IMR-90 (cell line): ENCODE measurements at regions not wholly inside any gene's neighbourhood (a gene's known extent, or its start where the extent isn't known, plus 50 kb on each side); places are given as distances from the start of the nearest gene placed in this dataset.

Source experiments
- ATAC-seq: fragments of 200-7000 bp; cut with Tn5 transposase; 2 replicates; pipeline ENCODE4 v1.9.1; 2020; ENCODE audit warnings: low read depth, mild to moderate bottlenecking, moderate library complexity
- BruUV-seq: library from RNA; stranded (reverse); fragments of 400-500 nt; replicated peaks from 2 replicates; lab custom pipeline; 2021; lab: Mats Ljungman, UMichigan
- CTCF ChIA-PET: fragments of 300-600 bp; formaldehyde crosslinking; extraction: SDS; loops from one replicate; lab custom pipeline; 2021; ENCODE audit warnings: antibody characterized with exemption; lab: Yijun Ruan, JAX
- POLR2A ChIA-PET: fragments of 300-600 bp; sonication (Branson Sonifier 250); formaldehyde crosslinking; loops from one replicate; lab custom pipeline; 2022; ENCODE audit warnings: antibody characterized with exemption; ENCODE audit not compliant: unreplicated experiment; lab: Charles Lee
- DNase-seq: peaks from one replicate; pipeline ENCODE4 v3.0.0; 2013
- H2AFZ ChIP-seq: replicated peaks from 2 replicates; pipeline ENCODE3; 2013; ENCODE audit warnings: low read length, mild to moderate bottlenecking; ENCODE audit not compliant: poor library complexity
- H2AK5ac ChIP-seq: 2 replicates; pipeline ENCODE4 v1.6.1; 2013; ENCODE audit warnings: low read depth, low read length, inconsistent platforms
- H2AK9ac ChIP-seq: replicated peaks from 2 replicates; pipeline ENCODE3; 2013; ENCODE audit warnings: mild to moderate bottlenecking, low read depth, low read length, moderate library complexity; ENCODE audit not compliant: poor library complexity
- H2BK120ac ChIP-seq: 2 replicates; pipeline ENCODE4 v1.6.1; 2013; ENCODE audit warnings: low read depth, low read length, inconsistent platforms
- H2BK15ac ChIP-seq: 3 replicates; pipeline ENCODE4 v1.6.1; 2013; ENCODE audit warnings: low read depth, low read length, inconsistent platforms
- H2BK20ac ChIP-seq: 2 replicates; pipeline ENCODE4 v1.6.1; 2013; ENCODE audit warnings: low read depth, mild to moderate bottlenecking, inconsistent platforms, low read length, moderate library complexity
- H2BK5ac ChIP-seq: 2 replicates; pipeline ENCODE4 v1.6.1; 2013; ENCODE audit warnings: mild to moderate bottlenecking, low read depth, low read length, inconsistent platforms; ENCODE audit not compliant: poor library complexity, severe bottlenecking
- H3K14ac ChIP-seq: replicated peaks from 2 replicates; pipeline ENCODE4 v1.6.1; 2013; ENCODE audit warnings: low read depth, low read length, inconsistent platforms
- H3K18ac ChIP-seq: 2 replicates; pipeline ENCODE4 v1.6.1; 2013; ENCODE audit warnings: low read depth, low read length, control low read depth
- H3K23ac ChIP-seq: 2 replicates; pipeline ENCODE4 v1.6.1; 2013; ENCODE audit warnings: low read depth, low read length, inconsistent platforms
- H3K27ac ChIP-seq: 2 replicates; pipeline ENCODE4 v1.5.1; 2013; ENCODE audit warnings: mild to moderate bottlenecking, control low read depth, low read length; ENCODE audit not compliant: insufficient read depth
- H3K27me3 ChIP-seq: 2 replicates; pipeline ENCODE4 v1.6.1; 2013; ENCODE audit warnings: low read length; ENCODE audit not compliant: control insufficient read depth, insufficient read depth
- H3K36me3 ChIP-seq: 2 replicates; pipeline ENCODE4 v1.6.1; 2013; ENCODE audit warnings: low read length, mixed read lengths; ENCODE audit not compliant: control insufficient read depth, insufficient read depth
- H3K4ac ChIP-seq: 2 replicates; pipeline ENCODE4 v1.6.1; 2013; ENCODE audit warnings: low read depth, low read length, inconsistent platforms
- H3K4me1 ChIP-seq: 2 replicates; pipeline ENCODE4 v1.6.1; 2013; ENCODE audit warnings: low read length, mixed read lengths; ENCODE audit not compliant: control insufficient read depth, insufficient read depth
- H3K4me2 ChIP-seq: 2 replicates; pipeline ENCODE4 v1.6.1; 2013; ENCODE audit warnings: low read depth, mild to moderate bottlenecking, control low read depth, low read length, moderate library complexity
- H3K4me3 ChIP-seq: 2 replicates; pipeline ENCODE4 v1.5.1; 2013; ENCODE audit warnings: low read depth, mild to moderate bottlenecking, control low read depth, low read length, moderate library complexity; ENCODE audit not compliant: insufficient read depth
- H3K56ac ChIP-seq: 2 replicates; pipeline ENCODE4 v1.6.1; 2013; ENCODE audit warnings: low read length, inconsistent platforms; ENCODE audit not compliant: insufficient read depth; ENCODE audit errors: extremely low read depth
- H3K79me1 ChIP-seq, 2 experiments: 2 replicates each; pipeline ENCODE4 v1.6.1; 2013; ENCODE audit warnings: low read length in 2 of 2, inconsistent platforms in 1 of 2, low read depth in 1 of 2
- H3K9ac ChIP-seq: 2 replicates; pipeline ENCODE4 v1.6.1; 2013; ENCODE audit warnings: low read depth, low read length, control low read depth
- H3K9me1 ChIP-seq: 2 replicates; pipeline ENCODE4 v1.6.1; 2013; ENCODE audit warnings: low read length, inconsistent platforms; ENCODE audit not compliant: insufficient read depth
- H3K9me3 ChIP-seq: 2 replicates; pipeline ENCODE4 v1.6.1; 2013; ENCODE audit warnings: low read length; ENCODE audit not compliant: control insufficient read depth, insufficient read depth
- H4K20me1 ChIP-seq: 2 replicates; pipeline ENCODE4 v1.6.1; 2013; ENCODE audit warnings: low read length, inconsistent platforms; ENCODE audit not compliant: insufficient read depth
- H4K5ac ChIP-seq: 2 replicates; pipeline ENCODE4 v1.6.1; 2013; ENCODE audit warnings: mild to moderate bottlenecking, low read depth, low read length, control low read depth
- H4K8ac ChIP-seq, 2 experiments: 2 replicates each; pipeline ENCODE4 v1.6.1; 2013; ENCODE audit warnings: low read depth in 2 of 2, low read length in 2 of 2, control low read depth in 1 of 2, inconsistent platforms in 1 of 2
- H4K91ac ChIP-seq: 2 replicates; pipeline ENCODE4 v1.6.1; 2013; ENCODE audit warnings: low read depth, low read length, inconsistent platforms; ENCODE audit not compliant: insufficient read depth
- BHLHE40 ChIP-seq: fragments of 150-350 bp; IDR thresholded peaks from 2 replicates; pipeline ENCODE4 v1.6.1; 2016; ENCODE audit warnings: mild to moderate bottlenecking, low read depth, low read length
- CEBPB ChIP-seq: IDR thresholded peaks from 2 replicates; pipeline ENCODE4 v1.6.1; 2012; ENCODE audit warnings: low read depth, low read length, improper control_type of control experiment
- CHD1 ChIP-seq: IDR thresholded peaks from 2 replicates; pipeline ENCODE4 v1.6.1; 2012; ENCODE audit warnings: low read depth, low read length, improper control_type of control experiment
- ELK1 ChIP-seq: fragments of 150-350 bp; IDR thresholded peaks from 2 replicates; pipeline ENCODE4 v1.6.1; 2016; ENCODE audit warnings: low read depth, mild to moderate bottlenecking, low read length, moderate library complexity, borderline replicate concordance
- FOS ChIP-seq: fragments of 150-350 bp; IDR thresholded peaks from 2 replicates; pipeline ENCODE4 v1.6.1; 2016; ENCODE audit warnings: low read depth, low read length
- MAFK ChIP-seq: IDR thresholded peaks from 2 replicates; pipeline ENCODE4 v1.6.1; 2012; ENCODE audit warnings: low read depth, low read length, improper control_type of control experiment
- MAZ ChIP-seq: IDR thresholded peaks from 2 replicates; pipeline ENCODE4 v1.6.1; 2012; ENCODE audit warnings: low read depth, mild to moderate bottlenecking, low read length, improper control_type of control experiment, moderate library complexity, borderline replicate concordance
- MXI1 ChIP-seq: IDR thresholded peaks from 2 replicates; pipeline ENCODE4 v1.6.1; 2012; ENCODE audit warnings: low read depth, mild to moderate bottlenecking, low read length, moderate library complexity, borderline replicate concordance
- NFE2L2 ChIP-seq: fragments of 150-350 bp; IDR thresholded peaks from 2 replicates; pipeline ENCODE4 v1.6.1; 2016; ENCODE audit warnings: low read depth, mild to moderate bottlenecking, low read length
- RAD21 ChIP-seq: IDR thresholded peaks from 2 replicates; pipeline ENCODE4 v1.6.1; 2012; ENCODE audit warnings: low read length, improper control_type of control experiment
- RCOR1 ChIP-seq: IDR thresholded peaks from 2 replicates; pipeline ENCODE4 v1.6.1; 2012; ENCODE audit warnings: mild to moderate bottlenecking, low read length, improper control_type of control experiment; ENCODE audit not compliant: insufficient replicate concordance
- RFX5 ChIP-seq: IDR thresholded peaks from 2 replicates; pipeline ENCODE4 v1.8.0; 2012; ENCODE audit warnings: low read depth, mild to moderate bottlenecking, low read length, moderate library complexity
- SMC3 ChIP-seq: fragments of 150-350 bp; IDR thresholded peaks from 2 replicates; pipeline ENCODE4 v1.6.1; 2016; ENCODE audit warnings: low read depth, mild to moderate bottlenecking, antibody characterized with exemption, low read length, moderate library complexity
- USF2 ChIP-seq: fragments of 150-350 bp; IDR thresholded peaks from 2 replicates; pipeline ENCODE4 v1.6.1; 2017; ENCODE audit warnings: mild to moderate bottlenecking, antibody characterized with exemption, low read length, low read depth
- WGBS, 2 experiments: methylation state at CpG; one replicate each; pipeline versions ENCODE4 v1.1.5 to v1.1.7; 2013; ENCODE audit warnings: missing lambda C conversion rate in 2 of 2; ENCODE audit not compliant: insufficient read length in 1 of 2; ENCODE audit errors: extremely low coverage in 2 of 2; 5-methylcytosine and 5-hydroxymethylcytosine counted together
- dilution Hi-C: fragments of 300-500 bp; cut with HindIII; formaldehyde crosslinking; loops from one replicate; pipeline ENCODE4 v1.14.3; 2018; ENCODE audit warnings: low sequenced_read_pairs; ENCODE audit not compliant: unreplicated experiment
- in situ Hi-C: fragments of 300-500 bp; cut with MboI; formaldehyde crosslinking; loops from 3 replicates; pipeline ENCODE4 v1.14.3; 2019; ENCODE audit warnings: low sequenced_read_pairs, inconsistent platforms, mixed read lengths
- intact Hi-C: fragments of 100-400 bp; cut with micrococcal nuclease; formaldehyde crosslinking; loops from 2 replicates; pipeline ENCODE4 v1.10.0; 2022

GRCh38 chr2:168401771-168402170 is 54.3 kb upstream of the CERS6 start:
- H3K9me1 ChIP-seq = no peaks in the 10 kb centered on the region
- no peaks in the 10 kb centered on the region for H3K4me1 ChIP-seq
- intact Hi-C loops (no loop called here), in situ Hi-C loops (no loop called here), dilution Hi-C loops (no loop called here)
- BruUV-seq = no TSS peak
- H2BK120ac ChIP-seq = no peak overlapping the region
- no peaks in the 10 kb centered on the region; the same call in 1 of the 2 replicates for H3K27me3 ChIP-seq
- no peak overlapping the region for H3K56ac ChIP-seq
- no peaks in the 10 kb centered on the region for H4K20me1 ChIP-seq
- ChIA-PET CTCF (no interaction called here), POLR2A (no interaction called here)
- no peak overlapping the region for H3K18ac ChIP-seq
- no peak overlapping the region for H2BK5ac ChIP-seq
- no peak overlapping the region for H2BK20ac ChIP-seq
- no peak overlapping the region for H3K14ac ChIP-seq
- no CpG with 5 or more reads among the region's 1 CpG for WGBS, 2 experiments
- H3K9ac ChIP-seq = no peak overlapping the region
- no peaks in the 10 kb centered on the region for H3K9me3 ChIP-seq
- H3K79me1 ChIP-seq = no peaks in the 10 kb centered on the region
- H3K4ac ChIP-seq = no peak overlapping the region
- TF ChIP-seq MXI1 (no peak), USF2 (no peak), SMC3 (no peak), RAD21 (no peak), ELK1 (no peak), CEBPB (no peak), RFX5 (no peak), FOS (no peak), MAZ (no peak), BHLHE40 (no peak), RCOR1 (no peak), NFE2L2 (no peak), CHD1 (no peak), MAFK (no peak)
- no peak overlapping the region for H3K27ac ChIP-seq
- no peak overlapping the region for H3K4me2 ChIP-seq
- no peak overlapping the region for H4K91ac ChIP-seq
- no peak overlapping the region for H4K8ac ChIP-seq
- H4K5ac ChIP-seq = no peak overlapping the region
- no peak overlapping the region for H2AK9ac ChIP-seq
- H2BK15ac ChIP-seq = no peak overlapping the region
- no peak overlapping the region for H3K23ac ChIP-seq
- H3K36me3 ChIP-seq = no peaks in the 10 kb centered on the region
- DNase-seq (no peak), ATAC-seq (no peak)
- no peak overlapping the region for H2AK5ac ChIP-seq
- no peak overlapping the region for H2AFZ ChIP-seq
- no peak overlapping the region for H3K4me3 ChIP-seq
